ENCODE measurements at regions not wholly inside any gene's neighbourhood (a gene's known extent, or its start where the extent isn't known, plus 50 kb on each side); places are given as distances from the start of the nearest gene placed in this dataset.
"Not testable (repeated sequence)": the region's sequence is repeated elsewhere in the genome, so short reads cannot be mapped to it uniquely, and the experiment has no call there.

DNA sequence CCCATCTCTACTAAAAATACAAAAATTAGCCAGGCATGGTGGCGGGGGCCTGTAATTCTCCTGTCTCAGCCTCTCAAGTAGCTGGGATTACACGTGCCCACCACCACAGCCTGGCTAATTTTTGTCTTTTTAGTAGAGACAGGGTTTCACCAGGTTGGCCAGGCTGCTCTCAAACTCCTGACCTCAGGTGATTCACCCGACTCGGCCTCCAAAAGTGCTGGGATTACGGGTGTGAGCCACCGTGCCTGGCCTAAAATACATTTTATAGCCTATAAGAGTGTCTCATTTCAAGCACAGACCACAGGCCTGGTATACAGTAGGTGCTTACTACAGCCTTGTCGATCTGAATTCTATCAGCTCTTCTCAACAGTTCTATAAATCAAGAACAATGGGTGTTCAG, 139.5 kb upstream of the USP29 start:
- DNase-seq, result not testable (repeated sequence)

- DNase-seq, result no peak
Measured at GRCh38 chr19:56980906-56981305, 138.9 kb upstream of the USP29 start.

GRCh38 chr19:56981440-56981839, 138.3 kb upstream of the USP29 start:
- DNase-seq, result not testable (repeated sequence)

- DNase-seq, result no peak
Measured at GRCh38 chr19:56983171-56983570, 136.6 kb upstream of the USP29 start.

GRCh38 chr19:56983804-56984203, 136.0 kb upstream of the USP29 start:
- DNase-seq, result no peak

GRCh38 chr19:56986386-56986785, 133.4 kb upstream of the USP29 start:
- no peak for DNase-seq

- no peak for DNase-seq
Measured at GRCh38 chr19:56987184-56987583, 132.6 kb upstream of the USP29 start.

DNA sequence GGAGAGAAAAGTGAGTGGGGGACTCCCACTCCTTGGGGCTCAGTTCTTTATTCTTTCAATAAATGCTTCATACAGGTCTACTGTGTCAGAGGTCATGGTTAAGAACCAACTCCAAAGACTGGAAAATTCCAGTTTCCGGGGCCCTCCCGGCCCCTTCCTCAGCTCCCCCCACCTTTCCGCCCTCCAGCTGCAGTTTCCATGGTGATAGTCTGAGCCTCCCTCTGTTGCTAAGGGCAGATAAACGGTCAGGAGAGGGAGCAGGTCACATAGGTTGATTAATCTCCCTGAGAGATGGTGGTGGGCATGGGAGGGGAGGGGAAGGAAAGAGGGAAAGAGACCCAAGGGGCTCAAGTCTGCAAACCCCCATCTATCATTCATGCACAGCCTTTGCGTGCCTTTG, 131.5 kb upstream of the USP29 start:
- DNase-seq, result no peak

- DNase-seq, result no peak
Measured at GRCh38 chr19:56991912-56992311, 127.9 kb upstream of the USP29 start.

- no peak for DNase-seq
Measured at GRCh38 chr19:56993851-56994250, 125.9 kb upstream of the USP29 start.

- no peak for DNase-seq
Measured at GRCh38 chr19:56994251-56995017, 125.4 kb upstream of the USP29 start.

GRCh38 chr19:56995303-56995702, 124.5 kb upstream of the USP29 start:
- no peak for DNase-seq

- DNase-seq, result no peak
Measured at GRCh38 chr19:57002195-57002601, 117.6 kb upstream of the USP29 start.

- no peak for DNase-seq
Measured at GRCh38 chr19:57002710-57003109, 117.1 kb upstream of the USP29 start.

DNA sequence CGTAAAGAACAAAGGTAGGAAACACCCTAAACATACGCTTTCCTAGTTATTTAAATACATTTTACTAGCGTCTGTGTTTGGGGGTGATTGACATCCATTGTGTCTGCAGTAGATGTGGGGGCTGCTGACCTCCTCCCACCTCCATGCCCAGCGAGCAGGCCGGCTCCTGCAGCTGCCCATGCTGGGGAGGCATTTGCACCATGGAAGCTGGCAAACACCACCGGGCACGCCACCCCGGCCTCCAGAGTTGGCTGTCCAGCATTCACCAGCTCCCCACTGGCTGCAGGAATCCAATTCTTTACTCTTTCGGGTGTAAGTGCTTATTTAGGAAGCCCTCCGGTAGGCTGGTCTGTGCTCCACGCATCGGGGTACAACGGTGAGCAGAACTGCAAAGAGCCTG, 115.4 kb upstream of the USP29 start:
- DNase-seq, result no peak

DNA sequence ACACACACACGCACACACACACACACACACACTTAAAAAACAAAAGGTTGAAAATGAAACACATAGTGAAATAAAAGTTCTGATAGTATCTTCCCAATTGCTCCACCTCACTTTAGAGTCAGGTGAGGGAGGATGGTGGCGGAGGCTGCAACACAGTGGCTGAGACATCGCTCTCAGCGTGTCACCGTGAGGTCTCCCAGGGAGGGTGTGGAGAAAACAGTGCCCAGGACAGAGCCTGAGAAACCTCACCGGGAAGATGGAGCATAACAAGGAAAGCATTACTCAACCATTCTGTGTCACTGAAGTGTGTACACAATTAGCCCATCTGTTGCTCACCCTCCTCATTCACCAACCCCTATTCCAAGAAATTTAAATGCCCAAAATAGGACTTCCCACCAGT, 111.4 kb upstream of the USP29 start:
- no peak for DNase-seq

GRCh38 chr19:57010541-57010940, 109.2 kb upstream of the USP29 start:
- no peak for DNase-seq

DNA sequence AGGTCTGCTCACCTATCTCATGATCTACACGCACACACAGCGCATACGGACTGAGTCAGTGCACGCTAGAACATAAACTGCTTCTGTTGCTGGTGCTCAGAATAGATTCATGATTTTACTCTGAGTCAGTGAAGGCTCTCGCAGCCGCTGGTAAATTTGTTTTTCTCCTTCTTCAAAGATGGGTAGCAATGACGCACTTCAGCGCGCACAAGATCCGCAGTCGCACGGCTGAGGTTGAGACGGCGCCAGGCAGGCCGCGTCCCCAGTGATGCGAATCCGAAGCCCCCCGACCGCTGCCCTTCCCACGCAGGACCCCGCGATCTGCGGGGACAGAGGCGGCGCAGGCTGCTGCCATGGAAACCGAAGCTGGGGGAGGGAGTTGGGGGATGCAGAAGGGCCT, 103.7 kb upstream of the USP29 start:
- DNase-seq, result no peak

DNA sequence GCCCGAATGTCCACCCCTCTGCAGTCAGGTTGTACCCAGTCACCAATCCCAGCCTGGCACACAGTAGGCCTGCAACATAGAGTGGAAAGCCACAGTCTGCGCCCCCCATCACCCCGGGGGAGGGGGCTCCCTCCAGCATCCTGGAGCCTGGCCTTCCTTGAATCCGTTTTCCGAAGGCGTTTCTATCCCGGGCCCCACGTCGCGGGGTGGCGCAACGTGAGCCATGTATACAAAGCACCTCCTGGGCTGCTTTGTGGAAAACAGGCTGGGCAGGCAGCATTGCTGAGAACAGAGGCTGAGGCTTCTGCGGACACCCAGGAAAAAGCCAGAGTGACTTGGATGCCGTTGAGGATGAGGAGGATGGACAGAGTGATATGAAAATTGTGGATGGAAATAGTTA, 103.3 kb upstream of the USP29 start:
- DNase-seq, result no peak

DNA sequence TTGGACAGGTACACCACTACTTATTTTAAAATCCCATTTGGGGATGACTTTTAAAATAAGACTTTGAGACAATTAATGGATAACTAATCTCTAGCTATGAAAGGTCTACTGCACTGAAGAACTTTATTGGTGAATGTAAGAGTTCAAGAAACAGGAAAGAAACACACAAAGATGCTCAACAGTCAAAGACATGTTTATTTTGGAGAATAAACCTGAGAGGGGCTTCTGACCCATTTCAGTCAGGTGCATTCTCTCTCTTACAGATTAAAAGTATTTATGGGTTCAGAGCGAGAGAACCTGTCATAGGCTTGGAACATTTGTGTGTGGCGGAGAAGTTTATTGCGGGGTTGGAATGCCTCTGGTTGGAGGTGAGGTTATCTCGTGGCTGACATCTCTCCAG, 94.3 kb upstream of the USP29 start:
- DNase-seq, result no peak

GRCh38 chr19:57026476-57026875, 93.3 kb upstream of the USP29 start:
- no peak for DNase-seq

- no peak for DNase-seq
Measured at GRCh38 chr19:57027360-57027759, 92.4 kb upstream of the USP29 start.

DNA sequence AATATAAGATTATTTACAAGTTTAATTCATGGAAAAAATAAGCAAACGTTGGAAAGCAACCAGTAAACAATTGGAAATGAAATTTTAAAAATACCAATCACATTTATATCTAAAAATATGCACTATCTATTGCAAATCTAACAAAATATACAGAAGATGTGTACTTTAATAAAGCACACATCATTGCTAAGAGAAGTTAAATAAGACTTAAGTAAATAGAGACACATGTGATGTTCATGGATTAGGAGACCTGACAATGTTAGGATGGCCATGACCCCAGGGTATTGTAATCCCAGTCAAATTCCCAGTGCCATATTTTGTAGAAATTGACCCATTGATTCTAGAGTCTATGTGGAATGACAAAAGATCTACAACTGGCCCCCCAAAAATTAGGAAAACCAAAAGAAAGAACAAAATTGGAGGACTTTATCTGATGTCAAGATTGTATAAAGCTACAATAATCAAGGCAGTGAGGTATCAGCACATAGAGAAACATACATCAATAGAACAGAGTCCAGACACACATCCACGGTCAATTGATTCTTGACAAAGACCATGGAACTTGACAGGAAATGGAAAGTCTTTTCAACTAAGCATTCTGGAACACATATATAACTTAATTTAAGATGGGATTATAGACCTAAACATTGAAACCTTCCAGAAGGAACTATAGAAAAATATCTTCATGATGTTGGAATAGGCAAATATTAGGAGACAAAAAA, 90.8 kb upstream of the USP29 start:
- no peak for DNase-seq

DNA sequence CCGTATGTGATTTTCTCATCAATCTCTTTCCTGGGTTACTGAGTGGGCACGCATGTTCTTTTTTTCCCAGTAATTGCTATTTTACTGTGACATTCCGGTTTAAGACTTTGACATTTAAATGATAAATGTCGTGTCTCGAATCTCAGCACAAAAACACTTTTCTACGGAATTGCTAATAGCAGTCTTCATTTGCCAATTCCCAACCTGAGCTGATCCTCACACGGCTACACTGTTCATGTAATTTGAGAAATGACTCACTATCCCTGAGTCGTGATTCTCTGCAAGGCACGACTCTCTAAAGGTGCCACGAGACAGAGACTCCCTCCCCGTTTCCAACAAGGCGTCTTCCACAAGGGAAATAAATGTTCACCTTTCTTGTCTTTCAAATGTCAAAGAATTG, 88.7 kb upstream of the USP29 start:
- DNase-seq, result no peak

DNA sequence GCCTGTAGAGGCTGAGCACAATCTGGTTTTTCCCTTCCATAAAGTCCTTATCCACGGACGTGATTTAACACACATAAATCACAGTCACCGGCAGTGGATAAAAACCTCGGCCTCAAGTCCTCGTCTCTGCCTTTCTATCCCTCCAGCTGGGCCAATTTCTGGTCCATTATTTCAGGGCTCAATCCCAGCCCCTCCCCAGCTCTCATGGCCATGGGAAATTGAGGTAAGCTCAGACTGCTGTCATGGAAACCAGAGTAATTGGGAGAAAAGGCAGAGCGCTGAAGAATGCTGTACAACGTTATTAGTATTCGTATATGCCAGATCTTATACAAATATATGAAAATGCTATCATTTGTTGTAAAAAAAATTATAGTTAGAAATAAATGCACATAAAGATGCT, 86.2 kb upstream of the USP29 start:
- no peak for DNase-seq
